NCI-H2196 treated with DMSO at 0.1 percent for 48 hours (cell line): ENCODE measurements at regions not wholly inside any gene's neighbourhood (a gene's known extent, or its start where the extent isn't known, plus 50 kb on each side); places are given as distances from the start of the nearest gene placed in this dataset.

ENCODE experiments used
- DNase-seq: peaks from one replicate; lab custom pipeline; 2025; ENCODE audit not compliant: unreplicated experiment; lab: John Stamatoyannopoulos, UW

DNA sequence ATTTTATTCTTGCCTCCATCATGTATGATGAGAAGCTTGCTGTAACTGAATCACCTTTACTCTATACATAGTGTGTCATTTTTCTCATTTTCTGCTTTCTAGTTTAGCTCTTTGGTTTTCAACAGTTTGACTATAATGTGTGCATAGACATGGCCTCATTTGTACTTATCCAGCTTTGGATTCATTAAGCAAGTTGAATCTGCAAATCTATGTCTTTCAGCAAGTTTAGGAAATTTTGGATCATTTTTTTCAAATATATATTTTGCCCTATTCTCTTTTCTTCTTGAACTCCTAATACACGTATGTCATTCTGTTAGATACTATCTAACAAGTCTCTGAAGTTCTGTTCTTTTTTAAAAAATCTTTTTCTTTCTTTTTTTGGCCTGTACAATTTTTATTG, 57.8 kb downstream of the PRLHR start:
- DNase-seq, result no peak

DNA sequence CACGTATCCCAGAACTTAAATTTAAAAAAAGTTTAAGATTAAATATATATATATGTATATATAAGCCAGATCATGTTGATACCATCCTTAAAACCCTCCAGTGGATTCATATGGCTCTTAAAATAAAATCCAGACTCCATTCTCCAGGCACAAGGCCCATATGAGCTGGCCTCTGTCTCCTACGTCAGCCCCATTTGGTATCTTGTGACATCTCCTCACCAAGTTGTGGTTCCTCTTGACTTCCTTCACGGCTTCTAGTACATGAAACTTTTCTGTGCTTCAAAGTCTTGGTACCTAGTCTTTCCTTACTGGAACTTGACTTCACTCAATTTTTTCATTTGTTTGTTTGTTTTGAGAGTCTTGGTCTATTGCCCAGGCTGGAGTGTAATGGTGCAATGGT, 61.3 kb downstream of the PRLHR start:
- DNase-seq, result no peak

DNA sequence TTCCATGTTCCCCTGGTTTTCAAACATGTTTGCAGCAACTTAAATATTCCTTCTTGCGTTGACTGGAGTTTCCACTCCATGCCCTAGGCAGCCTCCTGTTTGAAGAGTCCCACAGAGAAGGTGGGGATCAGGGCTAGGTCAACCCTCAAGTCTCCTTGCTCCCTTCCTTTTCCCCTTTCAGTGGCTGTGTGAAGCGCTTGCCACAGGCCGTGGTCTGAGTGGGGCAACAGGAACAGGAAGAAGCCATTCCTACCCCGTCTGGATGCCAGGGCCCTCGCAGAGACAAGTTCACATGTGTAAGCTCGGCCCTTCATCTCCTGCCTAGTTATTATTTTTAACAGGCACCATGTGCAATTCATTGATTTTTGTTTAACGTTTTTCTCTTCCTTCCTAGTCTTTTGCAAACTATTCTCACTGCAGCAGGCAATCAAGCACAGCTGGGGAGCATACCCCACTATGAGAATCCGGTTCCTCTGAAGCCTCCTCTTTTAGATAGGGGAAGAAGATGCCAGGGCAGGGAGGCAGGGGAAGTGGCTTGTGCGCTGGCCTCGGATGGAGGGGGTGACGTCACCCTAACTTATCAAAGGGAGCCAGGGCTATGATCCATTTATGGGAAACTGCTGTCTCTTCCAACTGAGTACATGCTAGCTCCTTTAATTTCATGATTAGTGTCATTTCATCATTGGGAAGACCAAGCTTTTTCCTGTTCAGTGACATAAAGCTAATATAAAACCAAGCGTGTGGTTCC, 64.2 kb downstream of the PRLHR start:
- DNase-seq, result no peak

DNA sequence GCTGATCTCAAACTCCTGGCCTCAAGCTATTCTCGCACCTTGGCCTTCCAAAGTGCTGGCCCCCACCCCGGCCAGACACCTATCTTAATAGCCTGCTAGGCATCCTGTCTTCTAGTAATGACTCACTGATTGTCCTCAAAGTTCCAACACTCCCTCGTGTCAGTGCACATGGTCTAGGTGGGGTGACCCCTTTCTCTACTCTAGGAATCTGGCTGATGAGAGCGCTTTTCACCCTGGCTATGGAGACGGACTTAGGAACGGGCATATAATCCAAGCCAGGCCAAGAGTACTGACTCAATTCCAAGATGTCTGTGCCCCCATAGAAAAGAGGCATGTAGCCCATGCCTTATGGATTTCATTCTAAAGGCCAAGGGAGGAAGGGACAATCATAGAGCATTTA, 67.0 kb downstream of the PRLHR start:
- no peak for DNase-seq

DNA sequence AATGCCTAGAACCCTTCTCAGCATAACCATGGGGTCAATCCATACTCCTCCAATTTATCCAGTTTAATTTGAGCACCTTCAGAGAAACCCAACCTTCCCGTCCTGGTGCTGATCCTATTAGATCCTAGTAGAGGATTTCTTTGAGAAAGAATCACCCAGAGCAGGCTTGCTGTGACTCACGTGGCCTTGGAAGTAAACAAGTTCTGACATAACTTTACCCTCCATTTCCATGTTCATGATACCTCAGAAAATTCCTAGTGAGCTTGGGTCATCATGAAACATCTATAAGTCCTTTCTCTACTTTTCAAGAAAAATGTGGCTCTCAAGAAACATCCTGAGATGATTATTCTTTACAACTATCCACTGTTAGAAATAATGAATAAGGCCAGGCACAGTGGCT, 71.7 kb downstream of the PRLHR start:
- DNase-seq, result no peak

DNA sequence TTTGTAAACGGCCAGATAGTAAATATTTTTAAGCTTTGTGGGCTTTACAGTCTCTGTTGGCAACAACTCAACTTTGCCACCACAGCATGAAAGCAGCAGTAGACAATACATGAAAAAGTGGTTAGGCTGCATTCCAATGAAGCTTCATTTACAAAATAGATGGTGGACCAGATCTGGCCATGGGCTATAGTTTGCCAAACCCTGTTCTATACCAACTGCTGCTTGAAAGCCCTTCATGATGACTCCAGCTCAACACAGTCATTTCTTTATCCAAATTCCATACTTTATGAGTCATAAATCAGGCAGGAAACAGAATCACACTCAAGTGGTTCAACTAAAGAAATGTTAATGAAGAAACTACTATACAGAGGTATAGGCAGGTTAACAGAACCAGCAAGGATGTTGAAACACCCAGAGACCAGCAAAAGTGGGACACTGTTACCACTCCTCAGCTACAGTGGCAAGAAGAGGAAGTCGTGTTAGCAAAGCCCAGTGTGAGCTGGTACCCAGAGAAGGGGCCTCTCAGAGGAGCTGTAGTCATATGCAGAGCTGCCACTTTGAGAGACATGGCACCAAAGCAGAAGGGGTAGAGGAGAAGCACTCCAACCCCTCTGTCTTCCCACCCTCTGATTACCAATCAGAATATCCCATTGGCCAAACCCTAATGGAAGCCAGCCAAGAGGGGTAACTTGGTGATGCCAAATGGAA, 72.5 kb downstream of the PRLHR start:
- peak; percentile 12 for DNase-seq

DNA sequence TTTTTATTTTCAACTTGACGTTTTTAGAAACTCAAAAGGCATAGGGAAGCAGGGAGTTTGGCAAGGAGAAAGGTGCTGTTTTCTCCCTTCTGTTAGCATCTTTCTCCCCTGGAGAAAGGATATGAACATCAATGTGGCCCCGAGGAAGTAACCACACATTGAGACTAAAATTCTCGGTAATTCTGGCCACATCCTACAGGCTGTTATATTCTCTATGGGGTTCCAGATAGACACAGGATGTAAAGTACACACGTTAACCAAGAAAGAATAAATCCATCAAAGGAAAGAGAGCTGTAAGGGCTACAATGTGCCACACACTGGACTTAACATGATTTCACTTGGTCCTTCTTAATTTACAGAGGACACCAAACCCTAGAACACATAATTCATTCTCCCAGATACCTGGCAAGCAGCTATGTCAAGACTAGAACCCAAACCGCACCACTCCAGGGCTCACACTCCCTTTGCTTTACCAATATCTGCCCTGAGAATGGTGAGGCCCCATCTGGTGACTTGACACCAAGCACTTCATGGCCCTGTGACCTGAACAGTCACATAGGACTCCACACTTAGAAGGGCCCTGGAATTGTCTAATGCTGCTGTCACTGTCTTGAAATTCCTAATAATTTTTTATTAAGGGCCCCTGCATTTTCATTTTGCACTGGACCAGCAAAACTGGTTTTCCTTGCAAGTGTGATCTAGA, 73.9 kb downstream of the PRLHR start:
- DNase-seq, result no peak

DNA sequence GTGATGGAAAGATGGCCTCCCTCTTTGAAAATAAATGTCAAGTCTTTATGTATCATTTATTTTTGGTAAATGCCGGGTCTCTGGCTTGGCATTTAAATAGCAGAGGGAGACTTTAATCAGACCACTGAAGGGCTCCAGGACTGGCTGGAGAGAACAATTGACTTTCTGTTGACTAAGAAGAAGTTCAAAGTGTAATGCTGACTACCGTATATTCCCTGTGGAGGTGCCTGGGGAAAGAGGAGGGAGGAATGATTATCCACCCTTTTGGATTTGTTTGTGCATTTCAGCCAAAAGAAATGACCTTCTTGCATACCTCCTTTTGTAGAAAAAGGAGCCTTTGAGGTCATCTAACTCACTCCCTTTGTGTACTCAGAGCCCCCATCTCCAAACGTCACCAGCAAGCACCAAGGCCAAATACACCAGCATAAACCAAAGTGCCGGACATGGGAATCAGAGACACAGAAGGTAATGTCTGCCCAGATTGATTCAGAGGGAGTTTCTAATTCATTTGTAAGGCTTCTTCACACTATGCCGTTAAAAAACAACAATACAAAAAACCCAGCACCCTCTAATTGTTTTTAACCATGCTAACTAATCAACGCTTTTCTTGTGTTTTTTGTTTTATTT, 75.2 kb downstream of the PRLHR start:
- DNase-seq, result no peak

DNA sequence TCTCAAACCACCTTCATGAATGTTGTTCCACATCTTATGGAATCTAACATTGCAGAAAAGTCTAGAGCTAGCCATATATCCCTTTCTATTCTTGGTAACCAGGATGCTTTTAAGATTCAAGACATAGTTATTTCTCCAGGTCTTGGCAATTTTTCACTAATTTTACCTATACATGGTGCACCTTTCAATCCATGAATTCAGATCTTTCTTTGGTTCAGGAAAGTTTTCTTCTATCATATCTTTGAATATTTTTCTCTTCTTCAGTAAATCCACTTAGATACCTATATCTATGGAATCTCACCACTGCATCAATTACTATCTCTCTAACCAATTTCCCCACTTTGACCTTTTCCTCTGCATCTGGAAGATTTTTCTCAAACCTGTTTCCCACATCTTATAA, 77.4 kb downstream of the PRLHR start:
- no peak for DNase-seq

DNA sequence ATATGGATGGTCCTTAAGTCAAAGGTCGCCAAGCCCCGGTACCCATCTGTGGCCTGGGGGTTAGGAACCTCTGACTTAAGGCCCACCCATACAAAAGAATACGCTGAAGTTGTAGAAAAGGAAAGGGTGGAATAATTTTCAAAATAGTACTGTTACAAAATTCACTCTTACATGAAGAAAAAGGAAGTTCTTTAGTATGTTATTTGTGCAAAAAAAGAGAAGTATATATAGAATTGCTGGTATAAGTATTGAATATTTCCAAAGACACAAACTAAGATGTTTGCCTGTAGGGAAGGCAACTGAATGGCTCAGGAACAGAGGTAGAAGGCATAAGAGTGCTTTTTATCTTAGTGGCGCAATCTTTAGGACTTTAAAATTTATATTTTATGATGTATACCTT, 78.7 kb downstream of the PRLHR start:
- no peak for DNase-seq

DNA sequence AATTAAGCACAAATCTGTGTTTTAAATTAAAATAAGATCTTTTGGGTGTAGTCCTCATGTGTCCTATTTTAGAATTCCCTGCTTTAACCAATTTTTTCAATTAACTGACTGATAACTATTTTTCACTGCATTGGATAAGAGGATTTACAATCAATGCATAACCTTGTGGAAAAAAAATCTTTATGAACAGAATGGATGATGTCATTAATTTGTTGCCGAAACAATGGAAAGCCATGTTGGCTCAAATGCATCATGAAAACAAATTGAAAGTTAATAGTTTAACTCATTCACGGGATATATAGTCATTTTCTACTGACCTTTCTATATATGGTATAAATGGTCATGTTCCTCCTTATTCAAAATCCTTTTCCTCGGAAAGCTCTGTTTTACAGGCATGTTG, 82.3 kb downstream of the PRLHR start:
- DNase-seq, result no peak

DNA sequence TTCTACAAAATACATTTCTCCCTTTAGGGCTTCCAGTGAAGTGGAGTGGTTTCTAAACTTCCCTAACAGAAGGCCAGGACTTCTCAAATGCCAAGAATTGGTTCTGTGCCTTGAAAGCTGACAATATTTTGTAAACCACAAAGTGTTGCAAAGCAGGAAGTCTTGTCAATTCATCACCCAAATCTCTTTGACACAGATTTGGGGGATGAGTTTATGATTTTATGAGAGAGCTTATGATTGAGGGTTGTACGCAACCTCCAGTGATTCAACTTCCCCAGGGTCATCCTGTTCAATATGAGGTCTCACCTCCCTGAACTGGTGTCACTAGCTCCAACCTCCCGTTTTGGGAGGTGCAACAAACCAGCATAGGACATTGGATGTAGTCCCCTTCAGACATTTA, 83.7 kb downstream of the PRLHR start:
- no peak for DNase-seq

DNA sequence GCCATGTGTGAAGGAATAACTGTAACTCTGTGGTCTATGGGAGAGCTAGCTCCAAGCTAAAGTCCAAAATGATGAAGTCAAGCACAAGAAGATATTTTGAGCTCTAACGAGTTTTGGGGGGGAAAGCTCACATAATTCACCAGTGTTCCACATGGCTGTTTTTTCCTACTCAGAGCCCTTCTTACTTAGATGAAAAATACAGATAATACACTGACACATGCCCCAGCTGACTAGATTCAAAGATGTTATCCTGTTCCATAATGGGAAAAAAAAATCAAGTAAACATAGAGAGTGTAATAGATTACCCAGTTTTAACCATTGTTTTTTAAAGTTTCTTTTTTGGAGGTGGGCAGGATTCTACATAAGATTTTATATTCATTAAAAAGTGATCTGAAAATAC, 86.6 kb downstream of the PRLHR start:
- no peak for DNase-seq

DNA sequence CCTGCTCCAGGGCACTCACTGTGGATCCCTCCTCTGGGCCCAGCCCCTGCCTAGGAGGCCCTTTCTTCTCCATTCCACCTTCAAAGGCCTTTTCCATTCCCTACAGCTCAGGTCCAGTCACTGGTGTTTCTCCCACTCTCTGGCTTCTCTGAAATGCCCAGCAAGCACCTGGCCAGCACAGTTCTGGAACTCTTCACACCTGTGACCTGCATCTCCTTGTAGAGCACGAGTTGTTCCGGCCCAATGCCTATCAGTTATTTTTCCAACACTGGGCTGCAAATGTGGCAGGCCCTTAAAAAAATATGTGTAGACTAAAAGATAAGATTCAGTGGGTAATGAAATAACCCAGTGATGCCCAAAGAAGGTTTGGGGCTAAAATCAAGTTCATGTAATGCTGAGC, 87.1 kb downstream of the PRLHR start:
- no peak for DNase-seq

DNA sequence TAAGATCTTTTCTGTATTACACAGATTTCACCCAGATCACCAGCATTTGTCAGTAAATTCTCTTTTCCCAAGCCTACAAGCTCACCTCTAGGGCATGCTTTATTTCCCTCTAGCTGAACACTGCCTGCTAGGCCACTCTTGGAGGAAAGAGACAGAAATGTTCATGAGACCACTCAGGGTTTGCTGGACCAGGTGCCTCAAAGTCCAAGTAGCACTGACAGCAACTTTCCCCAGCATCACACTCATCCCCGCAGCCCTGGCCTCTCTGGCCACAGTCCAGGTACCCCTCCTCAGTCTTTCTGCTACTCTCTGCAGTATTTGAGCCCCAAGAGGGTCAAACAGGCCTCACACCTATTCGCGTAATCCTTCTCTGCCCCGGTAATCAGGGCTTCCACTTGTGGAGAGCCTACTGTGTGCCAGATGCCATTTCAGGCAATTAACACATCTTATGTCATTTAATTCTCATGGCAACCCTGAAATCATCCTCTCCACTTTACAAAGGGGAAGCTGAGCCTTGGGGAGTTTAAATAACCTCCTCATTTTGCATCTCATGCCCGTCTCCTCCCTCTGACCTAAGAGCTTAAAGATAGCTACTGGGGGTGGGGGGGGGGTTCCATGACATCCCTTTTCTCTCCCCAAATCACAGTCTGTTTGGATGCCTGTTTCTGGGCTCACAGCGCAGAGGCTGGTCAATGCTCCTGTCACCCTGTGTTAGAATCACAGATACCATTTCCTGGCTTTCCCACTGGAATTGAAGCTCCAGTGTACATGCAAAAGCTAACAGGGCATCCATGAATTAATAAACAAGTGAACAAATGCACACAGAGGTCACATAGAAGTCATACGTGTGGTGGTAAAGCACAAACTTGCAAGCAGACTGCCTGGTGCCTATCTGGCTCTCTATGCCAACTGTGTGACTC, 88.5 kb downstream of the PRLHR start:
- no peak for DNase-seq

DNA sequence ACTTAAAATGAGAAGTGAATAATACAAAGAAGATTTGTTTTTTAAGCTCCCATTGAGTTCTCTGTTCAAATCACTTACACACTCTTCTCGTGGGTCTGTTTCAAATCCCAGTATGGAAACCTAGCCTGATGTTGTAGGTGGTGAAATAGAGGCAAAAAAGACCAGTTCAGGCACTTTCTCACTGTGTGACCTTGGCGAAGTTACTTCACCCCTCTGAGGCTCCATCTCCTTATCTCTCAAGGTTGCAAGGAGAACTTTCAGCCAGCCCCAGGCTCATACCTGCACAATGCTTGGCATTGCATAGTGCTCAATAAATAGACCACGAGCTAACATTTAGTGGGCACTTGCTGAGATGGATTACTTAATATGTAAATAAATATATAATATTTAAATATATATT, 90.1 kb downstream of the PRLHR start:
- DNase-seq, result no peak

DNA sequence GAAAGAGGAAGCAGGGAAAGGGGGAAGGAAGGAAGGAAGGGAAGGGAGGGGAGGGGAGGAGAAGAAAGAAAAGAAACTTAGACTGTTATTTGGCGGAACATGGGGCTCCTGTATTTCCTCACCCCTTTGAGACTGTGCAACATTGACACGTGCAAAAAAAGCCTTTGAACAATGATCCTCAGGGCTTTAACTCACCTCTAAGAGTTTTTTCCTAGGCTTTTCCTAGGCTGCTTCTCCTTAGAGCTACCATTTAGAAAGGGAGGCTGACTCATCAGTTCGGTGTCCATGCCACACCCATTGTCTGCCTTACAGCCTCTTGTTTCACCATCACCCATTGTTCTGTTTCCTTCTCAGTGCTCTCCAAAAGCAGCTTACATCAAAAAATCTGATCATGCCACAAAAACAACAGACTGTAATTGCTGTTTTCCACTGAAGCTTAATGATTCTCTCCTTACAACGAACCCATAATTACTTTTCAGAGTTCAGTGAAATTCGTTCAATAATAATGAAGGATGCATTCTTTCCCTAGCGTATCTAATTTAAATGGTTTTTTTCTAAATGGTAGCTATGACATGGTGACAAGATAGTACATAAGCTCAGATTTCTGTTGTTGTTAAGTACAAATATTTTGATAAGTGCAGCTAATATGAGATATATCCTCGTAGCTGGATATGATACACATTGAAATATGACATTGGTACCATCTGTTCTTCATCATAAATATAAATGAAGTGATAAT, 90.8 kb downstream of the PRLHR start:
- no peak for DNase-seq

DNA sequence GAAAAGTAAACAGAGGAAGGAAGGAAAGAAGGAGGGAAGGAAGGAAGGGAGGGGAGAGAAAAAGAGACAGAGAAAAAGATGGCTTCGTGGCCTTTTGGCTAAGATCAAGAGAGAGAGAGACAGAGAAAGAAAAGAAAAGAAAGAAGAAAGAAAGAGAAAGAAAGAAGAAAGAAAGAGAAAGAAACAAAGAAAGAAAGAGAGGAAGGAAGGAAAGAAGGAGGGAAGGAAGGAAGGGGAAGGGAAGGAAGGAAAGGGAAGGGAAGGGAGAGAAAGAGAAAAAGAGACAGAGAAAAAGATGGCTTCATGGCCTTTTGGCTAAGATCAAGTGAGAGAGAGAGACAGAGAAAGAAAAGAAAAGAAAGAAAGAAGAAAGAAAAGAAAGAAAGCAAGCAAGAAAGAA, 91.4 kb downstream of the PRLHR start:
- DNase-seq, result no peak

DNA sequence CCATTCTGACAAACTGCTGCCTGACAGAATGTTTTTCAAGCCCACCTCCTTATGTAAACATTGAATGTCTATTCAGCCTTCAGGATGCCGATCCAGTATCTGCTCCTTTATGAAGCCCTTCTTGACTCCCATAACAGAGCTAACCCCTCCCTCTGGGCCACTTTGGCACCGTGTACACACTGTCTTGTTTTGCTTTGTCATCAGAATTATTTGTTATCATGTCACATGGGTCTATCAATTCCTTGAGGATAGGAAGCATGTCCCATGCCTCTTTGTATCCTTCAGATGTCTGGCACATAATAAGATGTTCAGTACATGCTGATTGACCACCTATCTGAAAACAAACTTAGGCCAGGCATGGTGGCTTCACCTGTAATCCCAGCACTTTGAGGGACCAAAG, 92.3 kb downstream of the PRLHR start:
- no peak for DNase-seq
